HL-60 (cell line): ENCODE measurements at regions not wholly inside any gene's neighbourhood (a gene's known extent, or its start where the extent isn't known, plus 50 kb on each side); places are given as distances from the start of the nearest gene placed in this dataset.

ENCODE experiments used
- CTCF ChIP-seq: IDR thresholded peaks from one replicate; pipeline ENCODE4 v1.5.1; 2011; ENCODE audit warnings: low read length, control low read depth, inconsistent platforms; ENCODE audit not compliant: insufficient read depth
- GABPA ChIP-seq: IDR thresholded peaks from 2 replicates; pipeline ENCODE4 v1.6.1; 2012; ENCODE audit warnings: low read depth
- POLR2AphosphoS5 ChIP-seq: IDR thresholded peaks from 2 replicates; pipeline ENCODE4 v1.6.1; 2012; ENCODE audit warnings: low read depth
- REST ChIP-seq: IDR thresholded peaks from 2 replicates; pipeline ENCODE4 v1.6.1; 2012; ENCODE audit warnings: low read depth; ENCODE audit not compliant: insufficient replicate concordance

- TF ChIP-seq POLR2AphosphoS5 (no peak), CTCF (no peak), REST (no peak), GABPA (no peak)
These were observed 115.1 kb upstream of the ZNF366 start for GRCh38 chr5:72622170-72622760.
